ENCODE measurements at regions not wholly inside any gene's neighbourhood (a gene's known extent, or its start where the extent isn't known, plus 50 kb on each side); places are given as distances from the start of the nearest gene placed in this dataset.

- TF ChIP-seq CTCF (IDR thresholded peaks at IDR 0.05), result no peak
- Histone ChIP-seq H3K4me3 (no peak overlapping the region), H3K27ac (no peak overlapping the region)
- DNase-seq (ENCODE audit: low spot score), result no peak
Measured at GRCh38 chr11:111179184-111179910, 66.2 kb upstream of the POU2AF2 start.

- TF ChIP-seq CTCF (IDR thresholded peaks at IDR 0.05), result no peak
- no peak overlapping the region for H3K4me3 ChIP-seq
- no peak overlapping the region for H3K27ac ChIP-seq
- DNase-seq (ENCODE audit: low spot score), result no peak
Measured at GRCh38 chr11:111177037-111177871, 68.3 kb upstream of the POU2AF2 start.

- no peak for TF ChIP-seq CTCF (IDR thresholded peaks at IDR 0.05)
- H3K4me3 ChIP-seq, result no peak overlapping the region
- no peak for DNase-seq (ENCODE audit: low spot score)
- H3K27ac ChIP-seq, result no peak overlapping the region
Measured at GRCh38 chr11:111176603-111177002, 68.9 kb upstream of the POU2AF2 start.

DNA sequence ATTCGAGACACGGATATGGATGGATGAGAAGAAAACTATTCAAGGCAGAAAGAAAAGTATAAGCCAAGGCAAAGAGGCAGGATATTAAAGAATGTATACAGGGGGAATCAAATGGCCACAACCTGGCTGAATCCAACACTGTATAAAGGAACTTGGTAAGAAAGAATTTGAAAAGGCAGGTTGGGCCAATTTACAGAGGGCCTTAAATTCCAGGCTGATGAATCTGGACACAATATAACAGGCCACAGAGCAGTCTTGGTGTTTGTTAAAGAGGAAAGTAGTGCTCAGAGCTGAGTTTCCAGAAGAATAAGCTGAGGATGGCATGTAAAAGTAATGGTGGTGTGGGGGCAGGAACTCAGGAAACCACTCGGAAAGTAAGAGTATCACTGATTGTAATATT, 72.3 kb upstream of the POU2AF2 start:
- DNase-seq (ENCODE audit: low spot score), result no peak
- Histone ChIP-seq H3K27ac (no peak overlapping the region), H3K4me3 (no peak overlapping the region)
- TF ChIP-seq CTCF (IDR thresholded peaks at IDR 0.05), result no peak

GRCh38 chr11:111172321-111172862, 73.1 kb upstream of the POU2AF2 start:
- Histone ChIP-seq H3K27ac (no peak overlapping the region), H3K4me3 (no peak overlapping the region)
- TF ChIP-seq CTCF (IDR thresholded peaks at IDR 0.05), result no peak
- no peak for DNase-seq (ENCODE audit: low spot score)

GRCh38 chr11:111170761-111171379, 74.7 kb upstream of the POU2AF2 start:
- no peak for TF ChIP-seq CTCF (IDR thresholded peaks at IDR 0.05)
- no peak overlapping the region for H3K27ac ChIP-seq
- DNase-seq (ENCODE audit: low spot score), result no peak
- no peak overlapping the region for H3K4me3 ChIP-seq

Data from coronary artery (tissue), 2 donors.